Thyroid gland (tissue), 4 donors: ENCODE measurements at regions not wholly inside any gene's neighbourhood (a gene's known extent, or its start where the extent isn't known, plus 50 kb on each side); places are given as distances from the start of the nearest gene placed in this dataset.

Source experiments
- DNase-seq, 2 donors: peaks; one replicate each; pipeline ENCODE4 v3.0.0-alpha.2; 2019
- H3K27ac ChIP-seq, 3 donors: fragments of 200-600 bp; sonication (generic); 1 replicate in 2 of 3; 2 replicates in 1 of 3; pipeline ENCODE4 v1.5.1; 2016 to 2019; ENCODE audit warnings: mild to moderate bottlenecking in 1 of 3, moderate library complexity in 1 of 3
- H3K27me3 ChIP-seq: fragments of 200-600 bp; sonication (generic); one replicate; pipeline ENCODE4 v1.5.1; 2019
- H3K36me3 ChIP-seq, 2 donors: fragments of 200-600 bp; sonication (generic); one replicate each; pipeline ENCODE4 v1.5.1; 2016 to 2019
- H3K4me1 ChIP-seq, 2 donors: fragments of 200-600 bp; sonication (generic); one replicate each; pipeline ENCODE4 v1.5.1; 2017 to 2019
- H3K4me3 ChIP-seq, 3 donors: fragments of 200-600 bp; sonication (generic); replicated peaks in 1 of 3; 1 replicate in 2 of 3; 2 replicates in 1 of 3; pipeline ENCODE4 v1.5.1; 2016; ENCODE audit warnings: mild to moderate bottlenecking in 1 of 3
- H3K9me3 ChIP-seq: fragments of 200-600 bp; sonication (generic); one replicate; pipeline ENCODE4 v1.5.1; 2017
- CTCF ChIP-seq, 6 experiments: fragments of 200-600 bp in 3 of 6; fragments of 450-650 bp in 3 of 6; sonication (generic) in 3 of 6; IDR thresholded peaks; one replicate each; pipeline ENCODE4 v1.5.1; 2016 to 2019; ENCODE audit warnings: antibody characterized with exemption in 6 of 6, mild to moderate bottlenecking in 2 of 6, inconsistent platforms in 1 of 6, moderate library complexity in 1 of 6
- POLR2A ChIP-seq, 2 donors: fragments of 450-650 bp; IDR thresholded peaks; one replicate each; pipeline ENCODE4 v1.6.1; 2017; ENCODE audit warnings: antibody characterized with exemption in 2 of 2, mild to moderate bottlenecking in 2 of 2, moderate library complexity in 1 of 2
- WGBS, 2 donors: methylation state at CpG; one replicate each; pipeline ENCODE4 v1.1.5; 2017; 5-methylcytosine and 5-hydroxymethylcytosine counted together
- intact Hi-C: fragments of 100-400 bp; cut with DNase I; formaldehyde crosslinking; loops from one replicate; pipeline ENCODE4 v1.15.1; 2023

- Histone ChIP-seq H3K4me1 (no peaks in the 10 kb centered on the region), H3K9me3 (no peaks in the 10 kb centered on the region), H3K27ac (no peak overlapping the region), H3K36me3 (no peaks in the 10 kb centered on the region), H3K27me3 (no peaks in the 10 kb centered on the region), H3K4me3 (no peak overlapping the region)
- no peak for DNase-seq
- TF ChIP-seq POLR2A (IDR thresholded peaks at IDR 0.05) (no peak), CTCF (IDR thresholded peaks at IDR 0.05) (no peak)
- intact Hi-C loops = no loop called here
Observed at GRCh38 chr4:18513861-18514260, 492.3 kb upstream of the LCORL start.

- DNase-seq = no peak
- intact Hi-C loops = no loop called here
Observed at GRCh38 chr4:18512718-18513117, 491.2 kb upstream of the LCORL start.

GRCh38 chr4:18511727-18512126 is 490.2 kb upstream of the LCORL start:
- Histone ChIP-seq H3K9me3 (no peaks in the 10 kb centered on the region), H3K36me3 (no peaks in the 10 kb centered on the region), H3K4me1 (no peaks in the 10 kb centered on the region), H3K4me3 (no peak overlapping the region), H3K27ac (no peak overlapping the region), H3K27me3 (no peaks in the 10 kb centered on the region)
- TF ChIP-seq CTCF (IDR thresholded peaks at IDR 0.05) (no peak), POLR2A (IDR thresholded peaks at IDR 0.05) (no peak)
- DNase-seq = no peak
- intact Hi-C loops = no loop called here

More at GRCh38 chr4:18512718-18513117, 491.2 kb upstream of the LCORL start:
- no peak overlapping the region for H3K4me3 ChIP-seq
- no peaks in the 10 kb centered on the region for H3K4me1 ChIP-seq
- TF ChIP-seq POLR2A (IDR thresholded peaks at IDR 0.05) (no peak), CTCF (IDR thresholded peaks at IDR 0.05) (no peak)
- H3K27me3 ChIP-seq = no peaks in the 10 kb centered on the region
- no peak overlapping the region for H3K27ac ChIP-seq
- H3K9me3 ChIP-seq = no peaks in the 10 kb centered on the region
- no peaks in the 10 kb centered on the region for H3K36me3 ChIP-seq

GRCh38 chr4:18508786-18509185 is 487.2 kb upstream of the LCORL start:
- intact Hi-C loops = no loop called here
- H3K27me3 ChIP-seq = no peaks in the 10 kb centered on the region

GRCh38 chr4:18480928-18481327 is 459.4 kb upstream of the LCORL start:
- Histone ChIP-seq H3K27me3 (no peaks in the 10 kb centered on the region), H3K36me3 (no peaks in the 10 kb centered on the region), H3K9me3 (no peaks in the 10 kb centered on the region), H3K27ac (no peak overlapping the region), H3K4me1 (no peaks in the 10 kb centered on the region), H3K4me3 (no peak overlapping the region)
- DNase-seq = no peak
- TF ChIP-seq POLR2A (IDR thresholded peaks at IDR 0.05) (no peak), CTCF (IDR thresholded peaks at IDR 0.05) (no peak)
- intact Hi-C loops = no loop called here

More at GRCh38 chr4:18508786-18509185, 487.2 kb upstream of the LCORL start:
- Histone ChIP-seq H3K27ac (no peak overlapping the region), H3K9me3 (no peaks in the 10 kb centered on the region), H3K4me3 (no peak overlapping the region), H3K36me3 (no peaks in the 10 kb centered on the region), H3K4me1 (no peaks in the 10 kb centered on the region)
- WGBS, 2 donors = 50 to 55% methylated on average over 2 of the region's 2 CpGs
- DNase-seq = no peak
- TF ChIP-seq CTCF (IDR thresholded peaks at IDR 0.05) = no peak
- no peak for TF ChIP-seq POLR2A (IDR thresholded peaks at IDR 0.05)
